ENCODE measurements at regions not wholly inside any gene's neighbourhood (a gene's known extent, or its start where the extent isn't known, plus 50 kb on each side); places are given as distances from the start of the nearest gene placed in this dataset.

- H3K4me3 ChIP-seq: no peak overlapping the region
- 52 to 64% methylated on average over 9 of the region's 9 CpGs for WGBS, 2 donors
- intact Hi-C loops (cut with DNase I; ENCODE audit: low total_unique reads): no loop called here
- H3K4me1 ChIP-seq: peaks cover 19% of the 10 kb centered on the region
- peak overlapping the region in 1 of 2 donors; percentile 48 for H3K27ac ChIP-seq
- no peaks in the 10 kb centered on the region for H3K36me3 ChIP-seq (ENCODE audit: low read depth, missing control alignments)
- no peaks in the 10 kb centered on the region for H3K27me3 ChIP-seq
- no peak for DNase-seq
- no peaks in the 10 kb centered on the region for H3K9me3 ChIP-seq
- TF ChIP-seq CTCF (IDR thresholded peaks at IDR 0.05) (no peak), POLR2A (IDR thresholded peaks at IDR 0.05) (no peak)
These were observed 138.5 kb upstream of the SYT13 start for GRCh38 chr11:45424411-45425180.

- Histone ChIP-seq H3K27me3 (no peaks in the 10 kb centered on the region), H3K4me3 (no peak overlapping the region), H3K27ac (no peak overlapping the region), H3K36me3 (ENCODE audit: low read depth, missing control alignments) (no peaks in the 10 kb centered on the region), H3K4me1 (peaks cover 19% of the 10 kb centered on the region), H3K9me3 (no peaks in the 10 kb centered on the region)
- DNase-seq: no peak
- WGBS, 2 donors: 39 to 56% methylated on average over 4 to 9 of the region's 9 CpGs
- no peak for TF ChIP-seq POLR2A (IDR thresholded peaks at IDR 0.05)
- no peak for TF ChIP-seq CTCF (IDR thresholded peaks at IDR 0.05)
- intact Hi-C loops (cut with DNase I; ENCODE audit: low total_unique reads): no loop called here
These were observed 137.5 kb upstream of the SYT13 start for GRCh38 chr11:45423475-45424120.

GRCh38 chr11:45423036-45423435 is 136.9 kb upstream of the SYT13 start:
- DNase-seq: no peak
- H3K36me3 ChIP-seq (ENCODE audit: low read depth, missing control alignments): no peaks in the 10 kb centered on the region
- H3K9me3 ChIP-seq: no peaks in the 10 kb centered on the region
- intact Hi-C loops (cut with DNase I; ENCODE audit: low total_unique reads): no loop called here
- H3K27ac ChIP-seq: no peak overlapping the region
- no peak overlapping the region for H3K4me3 ChIP-seq
- TF ChIP-seq POLR2A (IDR thresholded peaks at IDR 0.05) (no peak), CTCF (IDR thresholded peaks at IDR 0.05) (no peak)
- WGBS, 2 donors: 52 to 64% methylated on average over 6 of the region's 6 CpGs
- H3K27me3 ChIP-seq: no peaks in the 10 kb centered on the region
- H3K4me1 ChIP-seq: peaks cover 19% of the 10 kb centered on the region

GRCh38 chr11:45414088-45414487 is 127.9 kb upstream of the SYT13 start:
- Histone ChIP-seq H3K27me3 (no peaks in the 10 kb centered on the region), H3K4me3 (no peak overlapping the region), H3K4me1 (no peaks in the 10 kb centered on the region), H3K27ac (no peak overlapping the region), H3K36me3 (ENCODE audit: low read depth, missing control alignments) (no peaks in the 10 kb centered on the region), H3K9me3 (no peaks in the 10 kb centered on the region)
- TF ChIP-seq POLR2A (IDR thresholded peaks at IDR 0.05) (no peak), CTCF (IDR thresholded peaks at IDR 0.05) (no peak)
- intact Hi-C loops (cut with DNase I; ENCODE audit: low total_unique reads): no loop called here
- 82 to 84% methylated on average over 3 of the region's 3 CpGs for WGBS, 2 donors
- DNase-seq: no peak
